Natural killer cell (primary cell): ENCODE measurements at regions not wholly inside any gene's neighbourhood (a gene's known extent, or its start where the extent isn't known, plus 50 kb on each side); places are given as distances from the start of the nearest gene placed in this dataset.

Experiments
- ATAC-seq, 3 donors: fragments of 150-1000 bp in 2 of 3; fragments of 200-7000 bp in 1 of 3; cut with Tn5 transposase; 1 replicate in 1 of 3; 2 replicates in 2 of 3; pipeline ENCODE4 v1.10.0; 2021; ENCODE audit warnings: mild to moderate bottlenecking in 2 of 3, moderate library complexity in 2 of 3
- DNase-seq, 2 donors: peaks; one replicate each; pipeline versions ENCODE4 v3.0.0 to v3.0.0-alpha.2; 2013 to 2021; ENCODE audit warnings: mixed read lengths in 1 of 2
- H3K27ac ChIP-seq: one replicate; pipeline ENCODE4 v1.5.1; 2013; ENCODE audit warnings: mild to moderate bottlenecking, low read length
- H3K27me3 ChIP-seq: one replicate; pipeline ENCODE4 v1.6.1; 2013; ENCODE audit warnings: low read length; ENCODE audit not compliant: control insufficient read depth, insufficient read depth
- H3K36me3 ChIP-seq: one replicate; pipeline ENCODE4 v1.6.1; 2013; ENCODE audit warnings: low read length; ENCODE audit not compliant: control insufficient read depth, insufficient read depth
- H3K4me1 ChIP-seq: one replicate; pipeline ENCODE4 v1.6.1; 2013; ENCODE audit warnings: low read length; ENCODE audit not compliant: control insufficient read depth, insufficient read depth
- H3K4me3 ChIP-seq: one replicate; pipeline ENCODE4 v1.5.1; 2013; ENCODE audit warnings: low read length
- H3K9me3 ChIP-seq: one replicate; pipeline ENCODE4 v1.6.1; 2013; ENCODE audit warnings: low read length; ENCODE audit not compliant: control insufficient read depth, insufficient read depth
- H3K27ac Mint-ChIP-seq, 2 donors: one replicate each; pipeline ENCODE4 v1.8.0; 2022; ENCODE audit warnings: mild to moderate bottlenecking in 2 of 2, mixed read lengths in 2 of 2, moderate library complexity in 1 of 2
- H3K27me3 Mint-ChIP-seq, 2 donors: one replicate each; pipeline ENCODE4 v1.8.0; 2022; ENCODE audit warnings: low read depth in 2 of 2, mixed read lengths in 2 of 2
- H3K36me3 Mint-ChIP-seq: one replicate; pipeline ENCODE4 v1.8.0; 2022; ENCODE audit warnings: mixed read lengths
- H3K4me1 Mint-ChIP-seq, 2 donors: one replicate each; pipeline ENCODE4 v1.8.0; 2022; ENCODE audit warnings: mixed read lengths in 2 of 2
- H3K4me3 Mint-ChIP-seq: one replicate; pipeline ENCODE4 v1.8.0; 2022; ENCODE audit warnings: mild to moderate bottlenecking, moderate library complexity, mixed read lengths
- H3K9me3 Mint-ChIP-seq, 2 donors: one replicate each; pipeline ENCODE4 v1.8.0; 2022; ENCODE audit warnings: mixed read lengths in 2 of 2
- WGBS: methylation state at CpG from one replicate; pipeline ENCODE4 v1.1.7; 2013; ENCODE audit warnings: missing lambda C conversion rate; ENCODE audit not compliant: insufficient coverage; 5-methylcytosine and 5-hydroxymethylcytosine counted together
- intact Hi-C: fragments of 100-400 bp; cut with micrococcal nuclease; formaldehyde crosslinking; loops from one replicate; pipeline ENCODE4 v1.14.2; 2022
- TF ChIP-seq, protein P1 (sequence below): fragments of 200-600 bp; IDR thresholded peaks from one replicate; pipeline ENCODE4 v1.8.0; 2022; ENCODE audit warnings: antibody characterized with exemption

DNA sequence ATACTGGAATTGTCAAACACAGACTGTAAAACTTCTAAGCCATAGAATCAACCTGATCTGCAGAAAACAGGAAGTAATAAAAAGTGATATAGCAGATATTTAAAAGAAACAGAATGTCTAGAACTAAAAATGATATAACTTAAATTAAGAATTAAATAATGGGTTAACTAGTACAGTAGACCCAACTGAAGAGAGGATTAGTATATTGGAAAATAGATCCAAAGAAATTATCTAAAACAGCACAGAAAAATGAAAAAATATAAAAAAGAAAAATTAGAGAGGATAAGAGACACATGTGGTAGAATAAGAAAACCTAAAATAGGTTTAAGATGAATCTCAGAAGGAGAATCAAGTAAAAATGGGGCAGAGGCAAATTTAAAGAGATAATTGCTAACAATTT is 219.9 kb downstream of the SEMA6A start:
- peaks cover 6 to 13% of the 10 kb centered on the region in 2 donors for H3K4me1 Mint-ChIP-seq
- no peak overlapping the region for H3K27ac Mint-ChIP-seq
- no peak for ATAC-seq
- TF ChIP-seq, protein P1, sequence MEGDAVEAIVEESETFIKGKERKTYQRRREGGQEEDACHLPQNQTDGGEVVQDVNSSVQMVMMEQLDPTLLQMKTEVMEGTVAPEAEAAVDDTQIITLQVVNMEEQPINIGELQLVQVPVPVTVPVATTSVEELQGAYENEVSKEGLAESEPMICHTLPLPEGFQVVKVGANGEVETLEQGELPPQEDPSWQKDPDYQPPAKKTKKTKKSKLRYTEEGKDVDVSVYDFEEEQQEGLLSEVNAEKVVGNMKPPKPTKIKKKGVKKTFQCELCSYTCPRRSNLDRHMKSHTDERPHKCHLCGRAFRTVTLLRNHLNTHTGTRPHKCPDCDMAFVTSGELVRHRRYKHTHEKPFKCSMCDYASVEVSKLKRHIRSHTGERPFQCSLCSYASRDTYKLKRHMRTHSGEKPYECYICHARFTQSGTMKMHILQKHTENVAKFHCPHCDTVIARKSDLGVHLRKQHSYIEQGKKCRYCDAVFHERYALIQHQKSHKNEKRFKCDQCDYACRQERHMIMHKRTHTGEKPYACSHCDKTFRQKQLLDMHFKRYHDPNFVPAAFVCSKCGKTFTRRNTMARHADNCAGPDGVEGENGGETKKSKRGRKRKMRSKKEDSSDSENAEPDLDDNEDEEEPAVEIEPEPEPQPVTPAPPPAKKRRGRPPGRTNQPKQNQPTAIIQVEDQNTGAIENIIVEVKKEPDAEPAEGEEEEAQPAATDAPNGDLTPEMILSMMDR = no peak
- Histone ChIP-seq H3K4me3 (no peak overlapping the region), H3K27ac (no peak overlapping the region), H3K27me3 (no peaks in the 10 kb centered on the region), H3K36me3 (no peaks in the 10 kb centered on the region), H3K9me3 (peaks cover 3% of the 10 kb centered on the region), H3K4me1 (peaks cover 16% of the 10 kb centered on the region)
- H3K4me3 Mint-ChIP-seq = no peak overlapping the region
- intact Hi-C loops = no loop called here
- no peaks in the 10 kb centered on the region for H3K27me3 Mint-ChIP-seq
- H3K36me3 Mint-ChIP-seq = peaks cover 7% of the 10 kb centered on the region
- H3K9me3 Mint-ChIP-seq = peaks cover 5 to 10% of the 10 kb centered on the region in 2 donors
- DNase-seq = no peak

DNA sequence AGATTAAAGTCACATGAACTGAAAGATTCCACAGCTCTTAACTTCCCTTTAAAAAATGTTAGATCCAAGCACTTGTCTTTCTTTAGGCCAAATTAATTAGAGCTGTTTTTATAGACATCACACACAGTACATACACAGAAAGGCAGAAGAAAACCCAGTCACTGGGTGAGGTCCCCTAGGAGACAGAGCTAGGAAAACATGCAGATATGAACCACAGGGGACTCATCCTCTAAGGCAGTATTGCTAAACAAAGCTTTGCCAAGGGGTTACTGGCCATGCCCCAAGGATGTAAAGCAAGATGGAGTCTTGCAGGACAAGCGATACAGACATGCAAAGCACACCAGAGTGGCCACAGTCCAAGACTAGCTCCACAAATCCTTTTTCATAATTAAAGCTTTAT is 227.0 kb downstream of the SEMA6A start:
- H3K27me3 ChIP-seq = no peaks in the 10 kb centered on the region
- no peak for ATAC-seq
- no peak overlapping the region for H3K4me3 Mint-ChIP-seq
- peaks cover 2 to 16% of the 10 kb centered on the region in 2 donors for H3K9me3 Mint-ChIP-seq
- peaks cover 12% of the 10 kb centered on the region for H3K9me3 ChIP-seq
- no peak overlapping the region for H3K27ac ChIP-seq
- no peaks in the 10 kb centered on the region for H3K27me3 Mint-ChIP-seq
- H3K4me1 Mint-ChIP-seq = no peaks in the 10 kb centered on the region
- H3K4me1 ChIP-seq = no peaks in the 10 kb centered on the region
- no peaks in the 10 kb centered on the region for H3K36me3 ChIP-seq
- intact Hi-C loops = no loop called here
- H3K36me3 Mint-ChIP-seq = peaks cover 17% of the 10 kb centered on the region
- H3K27ac Mint-ChIP-seq = no peak overlapping the region
- no peak overlapping the region for H3K4me3 ChIP-seq
- DNase-seq = no peak
- WGBS = no CpG with 5 or more reads among the region's 1 CpG
- TF ChIP-seq, protein P1 = no peak

DNA sequence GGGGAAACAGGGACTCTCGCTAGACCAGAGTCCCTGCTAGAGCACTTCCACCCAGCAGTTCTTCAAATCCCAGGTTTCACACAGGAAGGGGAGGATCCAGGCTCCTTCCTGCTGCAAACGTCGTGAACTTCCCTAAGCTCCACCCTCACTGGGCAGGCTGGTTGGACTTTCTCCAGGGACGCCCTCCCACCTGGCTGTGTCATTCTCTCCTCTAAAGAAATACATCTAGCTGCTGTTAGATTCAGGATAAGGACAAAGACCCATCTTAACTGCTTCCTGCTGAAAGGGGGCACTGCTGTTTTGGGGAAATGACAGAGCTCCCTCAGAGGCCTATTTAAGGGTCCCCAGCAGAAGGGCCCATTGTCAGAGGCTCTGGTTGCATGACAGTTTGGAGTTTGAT is 230.7 kb downstream of the SEMA6A start:
- Histone ChIP-seq H3K9me3 (peaks cover 12% of the 10 kb centered on the region), H3K27ac (no peak overlapping the region), H3K4me1 (no peaks in the 10 kb centered on the region), H3K27me3 (no peaks in the 10 kb centered on the region), H3K4me3 (no peak overlapping the region), H3K36me3 (no peaks in the 10 kb centered on the region)
- no peak overlapping the region for H3K27ac Mint-ChIP-seq
- H3K4me1 Mint-ChIP-seq = no peaks in the 10 kb centered on the region
- whole genome bisulfite sequencing = 54% methylated on average over 4 of the region's 4 CpGs
- peaks cover 18% of the 10 kb centered on the region for H3K36me3 Mint-ChIP-seq
- H3K9me3 Mint-ChIP-seq = peaks cover 3 to 16% of the 10 kb centered on the region in 2 donors
- H3K4me3 Mint-ChIP-seq = no peak overlapping the region
- TF ChIP-seq, protein P1 = no peak
- DNase-seq (no peak), ATAC-seq (no peak)
- intact Hi-C loops = no loop called here
- H3K27me3 Mint-ChIP-seq = no peaks in the 10 kb centered on the region
